ENCODE measurements at regions not wholly inside any gene's neighbourhood (a gene's known extent, or its start where the extent isn't known, plus 50 kb on each side); places are given as distances from the start of the nearest gene placed in this dataset.

DNA sequence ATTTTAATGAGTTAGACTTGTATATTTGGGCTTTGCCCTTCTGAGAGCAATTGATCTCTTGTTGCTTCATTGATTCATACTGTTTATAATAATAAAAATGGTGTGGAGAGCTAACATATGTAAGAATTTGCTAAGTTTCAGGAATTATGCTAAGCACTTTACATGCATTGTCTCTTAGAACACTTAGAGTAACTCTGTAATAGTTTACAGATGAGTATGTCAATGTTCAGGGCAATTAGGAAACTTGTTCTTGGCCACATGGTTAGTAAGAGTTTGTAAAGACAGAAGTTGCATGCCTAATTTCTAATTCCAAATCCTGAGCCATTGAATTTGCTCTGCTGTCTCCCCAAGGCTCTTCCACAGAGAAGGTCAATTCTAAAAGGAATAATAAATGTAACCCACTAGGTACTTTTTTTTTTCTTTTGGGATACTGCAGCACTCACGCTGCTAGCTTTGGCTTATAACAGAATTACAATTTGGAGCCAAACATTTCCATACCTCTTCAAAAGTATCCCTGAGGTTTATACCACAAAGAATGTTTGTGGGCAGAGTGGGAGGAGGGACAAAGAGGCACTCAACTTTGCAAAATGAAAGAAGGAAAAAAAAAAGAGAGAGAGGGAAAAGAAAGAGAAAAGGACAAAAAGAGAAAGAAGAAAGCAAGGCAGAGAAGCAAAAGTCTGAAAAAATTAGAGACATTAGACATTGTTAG, 232.4 kb downstream of the CALCRL start:
- Histone ChIP-seq H3K4me3 (ENCODE audit: insufficient read depth in 1 of 2, low read depth in 1 of 2, low read length in 2 of 2) (no peak overlapping the region), H3K4ac (ENCODE audit: low read depth in 1 of 2, low read length in 2 of 2) (no peak overlapping the region), H3K36me3 (ENCODE audit: control insufficient read depth in 1 of 2, insufficient read depth in 2 of 2, low read depth in 1 of 2, low read length in 2 of 2) (no peaks in the 10 kb centered on the region), H3K14ac (ENCODE audit: low read length in 2 of 2) (no peak overlapping the region), H3K18ac (ENCODE audit: low read depth in 1 of 2, low read length in 2 of 2) (no peak overlapping the region), H3K79me1 (replicated peaks; ENCODE audit: low read length, poor library complexity, severe bottlenecking) (no peaks in the 10 kb centered on the region), H2AK5ac (ENCODE audit: low read length, severe bottlenecking) (no peak overlapping the region), H3K4me2 (ENCODE audit: low read length, poor library complexity, severe bottlenecking) (no peak overlapping the region), H2BK15ac (ENCODE audit: low read depth, poor library complexity, severe bottlenecking) (no peak overlapping the region), H3K27ac (ENCODE audit: low read length, poor library complexity, severe bottlenecking) (peak overlapping the region; percentile 29), H3K4me1 (ENCODE audit: control insufficient read depth, insufficient read depth, low read depth, low read length) (no peaks in the 10 kb centered on the region), H3K23ac (ENCODE audit: low read length in 2 of 2) (no peak overlapping the region), H2BK5ac (ENCODE audit: low read depth, low read length, poor library complexity, severe bottlenecking) (no peak overlapping the region), H2BK12ac (ENCODE audit: low read length in 2 of 2) (no peak overlapping the region), H2BK120ac (ENCODE audit: low read depth, low read length) (no peak overlapping the region), H4K8ac (ENCODE audit: low read length) (no peak overlapping the region), H3K27me3 (ENCODE audit: control insufficient read depth in 1 of 2, insufficient read depth in 1 of 2, low read length in 2 of 2) (no peaks in the 10 kb centered on the region), H4K91ac (ENCODE audit: low read length) (no peak overlapping the region), H2AFZ (ENCODE audit: low read depth, low read length) (no peak overlapping the region), H3K9me3 (ENCODE audit: control insufficient read depth, low read length) (peaks cover 13% of the 10 kb centered on the region), H3K9ac (ENCODE audit: low read length) (no peak overlapping the region)
- peak; percentile 25 for DNase-seq
- no CpG with 5 or more reads among the region's 1 CpG for WGBS

DNA sequence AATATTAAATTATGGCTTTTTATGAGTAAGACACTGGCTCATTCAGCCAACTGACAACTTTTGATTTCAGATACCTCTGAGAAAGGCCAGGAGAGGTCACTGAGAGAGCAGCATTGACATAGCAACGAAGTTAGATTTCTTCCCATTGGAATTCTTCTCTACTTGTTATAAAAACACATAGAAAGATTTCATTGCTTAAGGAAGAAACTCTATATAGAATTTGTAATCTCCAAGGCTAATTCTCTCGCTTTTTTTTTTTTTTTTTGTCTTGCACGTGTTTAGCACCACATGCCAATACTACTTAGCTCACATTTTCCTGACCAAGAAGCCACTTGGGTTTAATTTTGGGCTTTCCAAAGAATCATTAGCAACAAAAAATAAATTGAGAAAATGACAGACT, 233.7 kb downstream of the CALCRL start:
- Histone ChIP-seq H3K9me3 (ENCODE audit: control insufficient read depth, low read length) (peaks cover 13% of the 10 kb centered on the region), H3K36me3 (ENCODE audit: control insufficient read depth in 1 of 2, insufficient read depth in 2 of 2, low read depth in 1 of 2, low read length in 2 of 2) (no peaks in the 10 kb centered on the region), H3K23ac (ENCODE audit: low read length in 2 of 2) (no peak overlapping the region), H2AK5ac (ENCODE audit: low read length, severe bottlenecking) (no peak overlapping the region), H3K4me2 (ENCODE audit: low read length, poor library complexity, severe bottlenecking) (no peak overlapping the region), H3K27me3 (ENCODE audit: control insufficient read depth in 1 of 2, insufficient read depth in 1 of 2, low read length in 2 of 2) (no peaks in the 10 kb centered on the region), H3K4ac (ENCODE audit: low read depth in 1 of 2, low read length in 2 of 2) (no peak overlapping the region), H2AFZ (ENCODE audit: low read depth, low read length) (no peak overlapping the region), H2BK5ac (ENCODE audit: low read depth, low read length, poor library complexity, severe bottlenecking) (no peak overlapping the region), H3K27ac (ENCODE audit: low read length, poor library complexity, severe bottlenecking) (no peak overlapping the region), H3K4me1 (ENCODE audit: control insufficient read depth, insufficient read depth, low read depth, low read length) (no peaks in the 10 kb centered on the region), H2BK15ac (ENCODE audit: low read depth, poor library complexity, severe bottlenecking) (no peak overlapping the region), H2BK120ac (ENCODE audit: low read depth, low read length) (no peak overlapping the region), H3K4me3 (ENCODE audit: insufficient read depth in 1 of 2, low read depth in 1 of 2, low read length in 2 of 2) (no peak overlapping the region), H4K8ac (ENCODE audit: low read length) (no peak overlapping the region), H2BK12ac (ENCODE audit: low read length in 2 of 2) (no peak overlapping the region), H3K18ac (ENCODE audit: low read depth in 1 of 2, low read length in 2 of 2) (no peak overlapping the region), H3K9ac (ENCODE audit: low read length) (no peak overlapping the region), H4K91ac (ENCODE audit: low read length) (no peak overlapping the region), H3K14ac (ENCODE audit: low read length in 2 of 2) (no peak overlapping the region), H3K79me1 (replicated peaks; ENCODE audit: low read length, poor library complexity, severe bottlenecking) (no peaks in the 10 kb centered on the region)
- WGBS: 100% methylated on average over 1 of the region's 3 CpGs
- DNase-seq: no peak

DNA sequence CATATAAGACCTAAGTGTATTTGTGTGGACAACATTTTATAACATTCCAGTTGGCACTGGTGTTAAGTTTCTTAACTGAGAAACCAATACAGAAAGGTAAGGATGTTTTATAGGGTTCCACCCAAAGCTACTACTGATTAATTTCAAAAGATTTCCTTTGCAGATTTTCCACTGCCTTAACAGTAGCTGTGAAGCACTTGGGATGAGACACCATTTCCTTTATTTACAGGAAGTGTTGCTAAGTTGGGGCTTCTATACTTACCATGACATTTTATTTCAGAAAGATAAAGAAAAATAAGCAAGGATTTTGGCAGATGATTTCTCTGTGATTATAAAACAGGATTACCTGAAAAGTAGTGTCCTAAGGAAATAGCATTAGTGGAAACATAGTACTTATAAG, 234.3 kb downstream of the CALCRL start:
- H3K4ac ChIP-seq (ENCODE audit: low read depth in 1 of 2, low read length in 2 of 2): no peak overlapping the region
- H3K14ac ChIP-seq (ENCODE audit: low read length in 2 of 2): no peak overlapping the region
- no peaks in the 10 kb centered on the region for H3K79me1 ChIP-seq (replicated peaks; ENCODE audit: low read length, poor library complexity, severe bottlenecking)
- no peak overlapping the region for H4K8ac ChIP-seq (ENCODE audit: low read length)
- no peak overlapping the region for H3K4me2 ChIP-seq (ENCODE audit: low read length, poor library complexity, severe bottlenecking)
- no peaks in the 10 kb centered on the region for H3K27me3 ChIP-seq (ENCODE audit: control insufficient read depth in 1 of 2, insufficient read depth in 1 of 2, low read length in 2 of 2)
- peaks cover 13% of the 10 kb centered on the region for H3K9me3 ChIP-seq (ENCODE audit: control insufficient read depth, low read length)
- no peak overlapping the region for H3K9ac ChIP-seq (ENCODE audit: low read length)
- H2AFZ ChIP-seq (ENCODE audit: low read depth, low read length): no peak overlapping the region
- H3K4me1 ChIP-seq (ENCODE audit: control insufficient read depth, insufficient read depth, low read depth, low read length): no peaks in the 10 kb centered on the region
- H2BK120ac ChIP-seq (ENCODE audit: low read depth, low read length): no peak overlapping the region
- no peaks in the 10 kb centered on the region for H3K36me3 ChIP-seq (ENCODE audit: control insufficient read depth in 1 of 2, insufficient read depth in 2 of 2, low read depth in 1 of 2, low read length in 2 of 2)
- DNase-seq: no peak
- H3K4me3 ChIP-seq (ENCODE audit: insufficient read depth in 1 of 2, low read depth in 1 of 2, low read length in 2 of 2): no peak overlapping the region
- no peak overlapping the region for H3K18ac ChIP-seq (ENCODE audit: low read depth in 1 of 2, low read length in 2 of 2)
- H2BK15ac ChIP-seq (ENCODE audit: low read depth, poor library complexity, severe bottlenecking): no peak overlapping the region
- H2AK5ac ChIP-seq (ENCODE audit: low read length, severe bottlenecking): no peak overlapping the region
- H3K27ac ChIP-seq (ENCODE audit: low read length, poor library complexity, severe bottlenecking): no peak overlapping the region
- no peak overlapping the region for H2BK12ac ChIP-seq (ENCODE audit: low read length in 2 of 2)
- no peak overlapping the region for H3K23ac ChIP-seq (ENCODE audit: low read length in 2 of 2)
- no peak overlapping the region for H4K91ac ChIP-seq (ENCODE audit: low read length)
- no peak overlapping the region for H2BK5ac ChIP-seq (ENCODE audit: low read depth, low read length, poor library complexity, severe bottlenecking)

DNA sequence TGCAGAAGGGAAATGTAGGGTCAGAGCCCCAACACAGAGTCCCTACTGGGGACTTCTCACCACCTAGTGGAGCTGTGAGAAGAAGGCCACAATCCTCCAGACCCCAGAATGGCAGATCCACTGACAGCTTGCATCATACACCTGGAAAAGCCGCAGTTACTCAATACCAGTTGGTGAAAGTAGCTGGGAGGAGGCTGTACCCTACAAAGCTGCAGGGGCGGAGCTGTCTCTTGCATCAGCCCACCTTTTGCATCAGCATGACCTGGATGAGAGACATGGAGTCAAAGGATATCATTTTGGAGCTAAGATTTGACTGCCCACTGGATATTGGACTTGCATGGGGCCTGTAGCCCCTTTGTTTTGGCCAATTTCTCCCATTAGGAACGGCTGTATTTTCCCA, 237.3 kb downstream of the CALCRL start:
- Histone ChIP-seq H3K9me3 (ENCODE audit: control insufficient read depth, low read length) (peaks cover 13% of the 10 kb centered on the region), H3K23ac (ENCODE audit: low read length in 2 of 2) (no peak overlapping the region), H3K4me3 (ENCODE audit: insufficient read depth in 1 of 2, low read depth in 1 of 2, low read length in 2 of 2) (no peak overlapping the region), H3K27me3 (ENCODE audit: control insufficient read depth in 1 of 2, insufficient read depth in 1 of 2, low read length in 2 of 2) (no peaks in the 10 kb centered on the region), H4K91ac (ENCODE audit: low read length) (no peak overlapping the region), H3K14ac (ENCODE audit: low read length in 2 of 2) (no peak overlapping the region), H3K4me2 (ENCODE audit: low read length, poor library complexity, severe bottlenecking) (no peak overlapping the region), H3K27ac (ENCODE audit: low read length, poor library complexity, severe bottlenecking) (no peak overlapping the region), H3K4me1 (ENCODE audit: control insufficient read depth, insufficient read depth, low read depth, low read length) (peaks cover 11% of the 10 kb centered on the region), H3K36me3 (ENCODE audit: control insufficient read depth in 1 of 2, insufficient read depth in 2 of 2, low read depth in 1 of 2, low read length in 2 of 2) (no peaks in the 10 kb centered on the region), H4K8ac (ENCODE audit: low read length) (no peak overlapping the region), H2AK5ac (ENCODE audit: low read length, severe bottlenecking) (no peak overlapping the region), H2AFZ (ENCODE audit: low read depth, low read length) (no peak overlapping the region), H2BK120ac (ENCODE audit: low read depth, low read length) (no peak overlapping the region), H2BK12ac (ENCODE audit: low read length in 2 of 2) (no peak overlapping the region), H3K79me1 (replicated peaks; ENCODE audit: low read length, poor library complexity, severe bottlenecking) (no peaks in the 10 kb centered on the region), H2BK15ac (ENCODE audit: low read depth, poor library complexity, severe bottlenecking) (no peak overlapping the region), H3K18ac (ENCODE audit: low read depth in 1 of 2, low read length in 2 of 2) (no peak overlapping the region), H3K9ac (ENCODE audit: low read length) (no peak overlapping the region), H2BK5ac (ENCODE audit: low read depth, low read length, poor library complexity, severe bottlenecking) (no peak overlapping the region), H3K4ac (ENCODE audit: low read depth in 1 of 2, low read length in 2 of 2) (no peak overlapping the region)
- WGBS: 68% methylated on average over 3 of the region's 3 CpGs
- no peak for DNase-seq
